IMR-90 (cell line): ENCODE measurements at regions not wholly inside any gene's neighbourhood (a gene's known extent, or its start where the extent isn't known, plus 50 kb on each side); places are given as distances from the start of the nearest gene placed in this dataset.

ENCODE experiments used
- ATAC-seq: fragments of 200-7000 bp; cut with Tn5 transposase; 2 replicates; pipeline ENCODE4 v1.9.1; 2020; ENCODE audit warnings: low read depth, mild to moderate bottlenecking, moderate library complexity
- BruUV-seq: library from RNA; stranded (reverse); fragments of 400-500 nt; replicated peaks from 2 replicates; lab custom pipeline; 2021; lab: Mats Ljungman, UMichigan
- CTCF ChIA-PET: fragments of 300-600 bp; formaldehyde crosslinking; extraction: SDS; loops from one replicate; lab custom pipeline; 2021; ENCODE audit warnings: antibody characterized with exemption; lab: Yijun Ruan, JAX
- POLR2A ChIA-PET: fragments of 300-600 bp; sonication (Branson Sonifier 250); formaldehyde crosslinking; loops from one replicate; lab custom pipeline; 2022; ENCODE audit warnings: antibody characterized with exemption; ENCODE audit not compliant: unreplicated experiment; lab: Charles Lee
- DNase-seq: peaks from one replicate; pipeline ENCODE4 v3.0.0; 2013
- H2AFZ ChIP-seq: replicated peaks from 2 replicates; pipeline ENCODE3; 2013; ENCODE audit warnings: low read length, mild to moderate bottlenecking; ENCODE audit not compliant: poor library complexity
- H2AK5ac ChIP-seq: 2 replicates; pipeline ENCODE4 v1.6.1; 2013; ENCODE audit warnings: low read depth, low read length, inconsistent platforms
- H2AK9ac ChIP-seq: replicated peaks from 2 replicates; pipeline ENCODE3; 2013; ENCODE audit warnings: mild to moderate bottlenecking, low read depth, low read length, moderate library complexity; ENCODE audit not compliant: poor library complexity
- H2BK120ac ChIP-seq: 2 replicates; pipeline ENCODE4 v1.6.1; 2013; ENCODE audit warnings: low read depth, low read length, inconsistent platforms
- H2BK15ac ChIP-seq: 3 replicates; pipeline ENCODE4 v1.6.1; 2013; ENCODE audit warnings: low read depth, low read length, inconsistent platforms
- H2BK20ac ChIP-seq: 2 replicates; pipeline ENCODE4 v1.6.1; 2013; ENCODE audit warnings: low read depth, mild to moderate bottlenecking, inconsistent platforms, low read length, moderate library complexity
- H2BK5ac ChIP-seq: 2 replicates; pipeline ENCODE4 v1.6.1; 2013; ENCODE audit warnings: mild to moderate bottlenecking, low read depth, low read length, inconsistent platforms; ENCODE audit not compliant: poor library complexity, severe bottlenecking
- H3K14ac ChIP-seq: replicated peaks from 2 replicates; pipeline ENCODE4 v1.6.1; 2013; ENCODE audit warnings: low read depth, low read length, inconsistent platforms
- H3K18ac ChIP-seq: 2 replicates; pipeline ENCODE4 v1.6.1; 2013; ENCODE audit warnings: low read depth, low read length, control low read depth
- H3K23ac ChIP-seq: 2 replicates; pipeline ENCODE4 v1.6.1; 2013; ENCODE audit warnings: low read depth, low read length, inconsistent platforms
- H3K27ac ChIP-seq: 2 replicates; pipeline ENCODE4 v1.5.1; 2013; ENCODE audit warnings: mild to moderate bottlenecking, control low read depth, low read length; ENCODE audit not compliant: insufficient read depth
- H3K27me3 ChIP-seq: 2 replicates; pipeline ENCODE4 v1.6.1; 2013; ENCODE audit warnings: low read length; ENCODE audit not compliant: control insufficient read depth, insufficient read depth
- H3K36me3 ChIP-seq: 2 replicates; pipeline ENCODE4 v1.6.1; 2013; ENCODE audit warnings: low read length, mixed read lengths; ENCODE audit not compliant: control insufficient read depth, insufficient read depth
- H3K4ac ChIP-seq: 2 replicates; pipeline ENCODE4 v1.6.1; 2013; ENCODE audit warnings: low read depth, low read length, inconsistent platforms
- H3K4me1 ChIP-seq: 2 replicates; pipeline ENCODE4 v1.6.1; 2013; ENCODE audit warnings: low read length, mixed read lengths; ENCODE audit not compliant: control insufficient read depth, insufficient read depth
- H3K4me2 ChIP-seq: 2 replicates; pipeline ENCODE4 v1.6.1; 2013; ENCODE audit warnings: low read depth, mild to moderate bottlenecking, control low read depth, low read length, moderate library complexity
- H3K4me3 ChIP-seq: 2 replicates; pipeline ENCODE4 v1.5.1; 2013; ENCODE audit warnings: low read depth, mild to moderate bottlenecking, control low read depth, low read length, moderate library complexity; ENCODE audit not compliant: insufficient read depth
- H3K56ac ChIP-seq: 2 replicates; pipeline ENCODE4 v1.6.1; 2013; ENCODE audit warnings: low read length, inconsistent platforms; ENCODE audit not compliant: insufficient read depth; ENCODE audit errors: extremely low read depth
- H3K79me1 ChIP-seq, 2 experiments: 2 replicates each; pipeline ENCODE4 v1.6.1; 2013; ENCODE audit warnings: low read length in 2 of 2, inconsistent platforms in 1 of 2, low read depth in 1 of 2
- H3K9ac ChIP-seq: 2 replicates; pipeline ENCODE4 v1.6.1; 2013; ENCODE audit warnings: low read depth, low read length, control low read depth
- H3K9me1 ChIP-seq: 2 replicates; pipeline ENCODE4 v1.6.1; 2013; ENCODE audit warnings: low read length, inconsistent platforms; ENCODE audit not compliant: insufficient read depth
- H3K9me3 ChIP-seq: 2 replicates; pipeline ENCODE4 v1.6.1; 2013; ENCODE audit warnings: low read length; ENCODE audit not compliant: control insufficient read depth, insufficient read depth
- H4K20me1 ChIP-seq: 2 replicates; pipeline ENCODE4 v1.6.1; 2013; ENCODE audit warnings: low read length, inconsistent platforms; ENCODE audit not compliant: insufficient read depth
- H4K5ac ChIP-seq: 2 replicates; pipeline ENCODE4 v1.6.1; 2013; ENCODE audit warnings: mild to moderate bottlenecking, low read depth, low read length, control low read depth
- H4K8ac ChIP-seq, 2 experiments: 2 replicates each; pipeline ENCODE4 v1.6.1; 2013; ENCODE audit warnings: low read depth in 2 of 2, low read length in 2 of 2, control low read depth in 1 of 2, inconsistent platforms in 1 of 2
- H4K91ac ChIP-seq: 2 replicates; pipeline ENCODE4 v1.6.1; 2013; ENCODE audit warnings: low read depth, low read length, inconsistent platforms; ENCODE audit not compliant: insufficient read depth
- BHLHE40 ChIP-seq: fragments of 150-350 bp; IDR thresholded peaks from 2 replicates; pipeline ENCODE4 v1.6.1; 2016; ENCODE audit warnings: mild to moderate bottlenecking, low read depth, low read length
- CHD1 ChIP-seq: IDR thresholded peaks from 2 replicates; pipeline ENCODE4 v1.6.1; 2012; ENCODE audit warnings: low read depth, low read length, improper control_type of control experiment
- FOS ChIP-seq: fragments of 150-350 bp; IDR thresholded peaks from 2 replicates; pipeline ENCODE4 v1.6.1; 2016; ENCODE audit warnings: low read depth, low read length
- MAFK ChIP-seq: IDR thresholded peaks from 2 replicates; pipeline ENCODE4 v1.6.1; 2012; ENCODE audit warnings: low read depth, low read length, improper control_type of control experiment
- MXI1 ChIP-seq: IDR thresholded peaks from 2 replicates; pipeline ENCODE4 v1.6.1; 2012; ENCODE audit warnings: low read depth, mild to moderate bottlenecking, low read length, moderate library complexity, borderline replicate concordance
- POLR2A ChIP-seq: IDR thresholded peaks from 2 replicates; pipeline ENCODE4 v1.6.1; 2012; ENCODE audit warnings: mild to moderate bottlenecking, low read depth, low read length
- RFX5 ChIP-seq: IDR thresholded peaks from 2 replicates; pipeline ENCODE4 v1.8.0; 2012; ENCODE audit warnings: low read depth, mild to moderate bottlenecking, low read length, moderate library complexity
- WGBS, 2 experiments: methylation state at CpG; one replicate each; pipeline versions ENCODE4 v1.1.5 to v1.1.7; 2013; ENCODE audit warnings: missing lambda C conversion rate in 2 of 2; ENCODE audit not compliant: insufficient read length in 1 of 2; ENCODE audit errors: extremely low coverage in 2 of 2; 5-methylcytosine and 5-hydroxymethylcytosine counted together
- dilution Hi-C: fragments of 300-500 bp; cut with HindIII; formaldehyde crosslinking; loops from one replicate; pipeline ENCODE4 v1.14.3; 2018; ENCODE audit warnings: low sequenced_read_pairs; ENCODE audit not compliant: unreplicated experiment
- in situ Hi-C: fragments of 300-500 bp; cut with MboI; formaldehyde crosslinking; loops from 3 replicates; pipeline ENCODE4 v1.14.3; 2019; ENCODE audit warnings: low sequenced_read_pairs, inconsistent platforms, mixed read lengths
- intact Hi-C: fragments of 100-400 bp; cut with micrococcal nuclease; formaldehyde crosslinking; loops from 2 replicates; pipeline ENCODE4 v1.10.0; 2022
- TF ChIP-seq, protein P1 (sequence below): conservative IDR thresholded peaks from 2 replicates; pipeline ENCODE4 v1.5.1; 2012; ENCODE audit warnings: mild to moderate bottlenecking, low read depth, low read length, improper control_type of control experiment
- TF ChIP-seq, protein P2 (sequence below): fragments of 150-350 bp; IDR thresholded peaks from 2 replicates; pipeline ENCODE4 v1.6.1; 2016; ENCODE audit warnings: low read depth, mild to moderate bottlenecking, low read length, moderate library complexity, borderline replicate concordance
- TF ChIP-seq, protein P3 (sequence below): fragments of 150-350 bp; IDR thresholded peaks from 2 replicates; pipeline ENCODE4 v1.6.1; 2017; ENCODE audit warnings: mild to moderate bottlenecking, antibody characterized with exemption, low read length, low read depth

GRCh38 chr20:16860914-16861313 is 112.8 kb downstream of the OTOR start:
- WGBS, 2 experiments, result no CpG with 5 or more reads among the region's 1 CpG
- ChIA-PET POLR2A (no interaction called here), CTCF (no interaction called here)
- H2BK120ac ChIP-seq, result no peak overlapping the region
- no peak overlapping the region for H3K27ac ChIP-seq
- H4K20me1 ChIP-seq, result no peaks in the 10 kb centered on the region
- no peak overlapping the region for H2BK5ac ChIP-seq
- no peak overlapping the region for H2BK15ac ChIP-seq
- DNase-seq, result no peak
- H4K8ac ChIP-seq, result no peak overlapping the region
- H4K5ac ChIP-seq, result no peak overlapping the region
- H3K4me3 ChIP-seq, result no peak overlapping the region
- H3K9me3 ChIP-seq, result 0 out of 2 replicates have a peak, but pooled peaks cover 2% of the 10 kb centered on the region
- H3K36me3 ChIP-seq, result no peaks in the 10 kb centered on the region
- dilution Hi-C loops, result no loop called here
- in situ Hi-C loops, result no loop called here
- BruUV-seq, result no TSS peak
- H2AFZ ChIP-seq, result no peak overlapping the region
- H3K4me2 ChIP-seq, result no peak overlapping the region
- H3K23ac ChIP-seq, result no peak overlapping the region
- H2AK5ac ChIP-seq, result no peak overlapping the region
- no peak overlapping the region for H4K91ac ChIP-seq
- H2AK9ac ChIP-seq, result no peak overlapping the region
- TF ChIP-seq RFX5 (no peak), FOS (no peak), CHD1 (no peak), BHLHE40 (no peak), MXI1 (no peak), POLR2A (no peak), MAFK (no peak)
- TF ChIP-seq, protein P1, sequence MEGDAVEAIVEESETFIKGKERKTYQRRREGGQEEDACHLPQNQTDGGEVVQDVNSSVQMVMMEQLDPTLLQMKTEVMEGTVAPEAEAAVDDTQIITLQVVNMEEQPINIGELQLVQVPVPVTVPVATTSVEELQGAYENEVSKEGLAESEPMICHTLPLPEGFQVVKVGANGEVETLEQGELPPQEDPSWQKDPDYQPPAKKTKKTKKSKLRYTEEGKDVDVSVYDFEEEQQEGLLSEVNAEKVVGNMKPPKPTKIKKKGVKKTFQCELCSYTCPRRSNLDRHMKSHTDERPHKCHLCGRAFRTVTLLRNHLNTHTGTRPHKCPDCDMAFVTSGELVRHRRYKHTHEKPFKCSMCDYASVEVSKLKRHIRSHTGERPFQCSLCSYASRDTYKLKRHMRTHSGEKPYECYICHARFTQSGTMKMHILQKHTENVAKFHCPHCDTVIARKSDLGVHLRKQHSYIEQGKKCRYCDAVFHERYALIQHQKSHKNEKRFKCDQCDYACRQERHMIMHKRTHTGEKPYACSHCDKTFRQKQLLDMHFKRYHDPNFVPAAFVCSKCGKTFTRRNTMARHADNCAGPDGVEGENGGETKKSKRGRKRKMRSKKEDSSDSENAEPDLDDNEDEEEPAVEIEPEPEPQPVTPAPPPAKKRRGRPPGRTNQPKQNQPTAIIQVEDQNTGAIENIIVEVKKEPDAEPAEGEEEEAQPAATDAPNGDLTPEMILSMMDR, result no peak
- TF ChIP-seq, protein P2, sequence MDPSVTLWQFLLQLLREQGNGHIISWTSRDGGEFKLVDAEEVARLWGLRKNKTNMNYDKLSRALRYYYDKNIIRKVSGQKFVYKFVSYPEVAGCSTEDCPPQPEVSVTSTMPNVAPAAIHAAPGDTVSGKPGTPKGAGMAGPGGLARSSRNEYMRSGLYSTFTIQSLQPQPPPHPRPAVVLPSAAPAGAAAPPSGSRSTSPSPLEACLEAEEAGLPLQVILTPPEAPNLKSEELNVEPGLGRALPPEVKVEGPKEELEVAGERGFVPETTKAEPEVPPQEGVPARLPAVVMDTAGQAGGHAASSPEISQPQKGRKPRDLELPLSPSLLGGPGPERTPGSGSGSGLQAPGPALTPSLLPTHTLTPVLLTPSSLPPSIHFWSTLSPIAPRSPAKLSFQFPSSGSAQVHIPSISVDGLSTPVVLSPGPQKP, result no peak
- TF ChIP-seq, protein P3, sequence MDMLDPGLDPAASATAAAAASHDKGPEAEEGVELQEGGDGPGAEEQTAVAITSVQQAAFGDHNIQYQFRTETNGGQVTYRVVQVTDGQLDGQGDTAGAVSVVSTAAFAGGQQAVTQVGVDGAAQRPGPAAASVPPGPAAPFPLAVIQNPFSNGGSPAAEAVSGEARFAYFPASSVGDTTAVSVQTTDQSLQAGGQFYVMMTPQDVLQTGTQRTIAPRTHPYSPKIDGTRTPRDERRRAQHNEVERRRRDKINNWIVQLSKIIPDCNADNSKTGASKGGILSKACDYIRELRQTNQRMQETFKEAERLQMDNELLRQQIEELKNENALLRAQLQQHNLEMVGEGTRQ, result no peak
- no peak for ATAC-seq
- H3K79me1 ChIP-seq, result no peaks in the 10 kb centered on the region
- no peak overlapping the region for H3K14ac ChIP-seq
- no peak overlapping the region for H3K9ac ChIP-seq
- no peaks in the 10 kb centered on the region for H3K9me1 ChIP-seq
- H3K4ac ChIP-seq, result no peak overlapping the region
- intact Hi-C loops, result no loop called here
- no peaks in the 10 kb centered on the region for H3K27me3 ChIP-seq
- no peak overlapping the region for H2BK20ac ChIP-seq
- no peak overlapping the region for H3K56ac ChIP-seq
- no peak overlapping the region for H3K18ac ChIP-seq
- H3K4me1 ChIP-seq, result no peaks in the 10 kb centered on the region
